ENCODE measurements at regions not wholly inside any gene's neighbourhood (a gene's known extent, or its start where the extent isn't known, plus 50 kb on each side); places are given as distances from the start of the nearest gene placed in this dataset.

GRCh38 chr7:94160719-94161435 lies 156.7 kb upstream of the BET1 start:
- DNase-seq (ENCODE audit: extremely low spot score, unreplicated experiment), result no peak
- Mint-ChIP-seq H3K27me3 (ENCODE audit: unreplicated experiment) (no peaks in the 10 kb centered on the region), H3K4me1 (ENCODE audit: unreplicated experiment) (peaks cover 13% of the 10 kb centered on the region)

GRCh38 chr7:94161476-94161875 lies 157.3 kb upstream of the BET1 start:
- Mint-ChIP-seq H3K27me3 (ENCODE audit: unreplicated experiment) (no peaks in the 10 kb centered on the region), H3K36me3 (ENCODE audit: unreplicated experiment) (no peaks in the 10 kb centered on the region), H3K9me3 (ENCODE audit: unreplicated experiment) (peaks cover 5% of the 10 kb centered on the region), H3K27ac (ENCODE audit: unreplicated experiment) (no peak overlapping the region), H3K4me1 (ENCODE audit: unreplicated experiment) (peaks cover 13% of the 10 kb centered on the region), H3K4me3 (ENCODE audit: unreplicated experiment) (no peak overlapping the region)
- no peak for TF ChIP-seq CTCF (IDR thresholded peaks at IDR 0.05)
- no peak for DNase-seq (ENCODE audit: extremely low spot score, unreplicated experiment)

More at GRCh38 chr7:94160719-94161435, 156.7 kb upstream of the BET1 start:
- Mint-ChIP-seq H3K27ac (ENCODE audit: unreplicated experiment) (no peak overlapping the region), H3K9me3 (ENCODE audit: unreplicated experiment) (peaks cover 5% of the 10 kb centered on the region), H3K4me3 (ENCODE audit: unreplicated experiment) (no peak overlapping the region), H3K36me3 (ENCODE audit: unreplicated experiment) (no peaks in the 10 kb centered on the region)
- no peak for TF ChIP-seq CTCF (IDR thresholded peaks at IDR 0.05)

DNA sequence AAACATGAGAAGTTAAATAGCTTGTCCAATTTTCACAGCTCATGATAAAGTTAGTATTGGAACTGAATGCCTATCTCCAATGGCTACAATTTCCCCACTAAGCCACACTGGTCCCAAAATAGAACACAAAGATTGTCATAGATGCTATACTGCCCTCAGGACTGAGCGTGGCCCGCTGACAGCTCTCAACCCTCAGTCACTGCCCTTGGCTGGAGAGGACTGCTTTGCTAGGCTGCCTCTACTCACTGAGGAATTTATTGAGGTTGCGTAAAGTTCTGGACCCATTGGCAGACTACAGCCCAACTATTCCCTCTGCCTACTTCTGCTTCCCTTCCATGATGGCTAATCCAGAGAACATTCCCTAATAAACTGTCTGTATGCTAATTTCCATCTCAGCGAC lies 165.5 kb upstream of the BET1 start:
- Mint-ChIP-seq H3K9me3 (ENCODE audit: unreplicated experiment) (peaks cover 5% of the 10 kb centered on the region), H3K4me1 (ENCODE audit: unreplicated experiment) (peaks cover under 1% of the 10 kb centered on the region), H3K36me3 (ENCODE audit: unreplicated experiment) (no peaks in the 10 kb centered on the region), H3K4me3 (ENCODE audit: unreplicated experiment) (no peak overlapping the region), H3K27ac (ENCODE audit: unreplicated experiment) (no peak overlapping the region), H3K27me3 (ENCODE audit: unreplicated experiment) (no peaks in the 10 kb centered on the region)
- no peak for TF ChIP-seq CTCF (IDR thresholded peaks at IDR 0.05)
- DNase-seq (ENCODE audit: extremely low spot score, unreplicated experiment), result no peak

DNA sequence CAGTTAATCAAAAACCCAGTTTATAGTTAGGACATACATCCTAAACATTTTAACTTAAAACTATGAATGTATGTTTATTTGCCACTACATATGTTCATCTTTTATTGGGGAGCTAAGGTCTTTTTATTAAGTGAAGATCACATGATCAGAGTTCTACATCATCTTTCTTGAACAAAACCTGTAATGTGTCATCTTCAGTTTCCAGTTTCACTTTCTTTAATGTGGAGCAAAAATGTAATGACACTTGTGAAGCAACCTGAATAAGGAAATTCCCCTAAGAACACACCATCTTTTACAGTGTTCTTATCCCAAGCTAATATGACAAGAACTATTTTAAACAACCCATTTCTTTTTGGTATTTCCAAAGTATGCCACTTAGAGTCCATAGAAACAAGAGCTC lies 166.7 kb upstream of the BET1 start:
- no peak for DNase-seq (ENCODE audit: extremely low spot score, unreplicated experiment)
- Mint-ChIP-seq H3K9me3 (ENCODE audit: unreplicated experiment) (no peaks in the 10 kb centered on the region), H3K4me1 (ENCODE audit: unreplicated experiment) (peaks cover 10% of the 10 kb centered on the region), H3K36me3 (ENCODE audit: unreplicated experiment) (no peaks in the 10 kb centered on the region), H3K27me3 (ENCODE audit: unreplicated experiment) (no peaks in the 10 kb centered on the region), H3K4me3 (ENCODE audit: unreplicated experiment) (no peak overlapping the region), H3K27ac (ENCODE audit: unreplicated experiment) (no peak overlapping the region)
- TF ChIP-seq CTCF (IDR thresholded peaks at IDR 0.05), result no peak

DNA sequence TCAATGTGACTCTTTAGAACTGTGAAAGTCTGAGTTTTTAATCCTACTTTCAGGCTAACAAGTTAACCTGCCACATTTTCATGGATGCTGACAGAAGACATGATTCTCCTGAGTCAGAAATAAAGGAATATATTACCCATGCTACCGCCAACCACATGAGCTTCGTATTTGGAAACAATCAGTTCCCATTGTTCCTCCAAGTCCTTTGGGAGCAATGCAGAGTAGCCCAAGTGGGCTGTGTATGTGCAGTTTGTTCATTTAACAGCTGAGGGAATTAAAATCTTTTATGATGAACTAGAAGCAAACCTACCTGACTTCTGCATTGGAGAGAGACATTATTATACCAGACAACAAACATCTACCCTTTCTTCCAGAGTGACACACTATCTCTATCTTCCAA lies 169.3 kb upstream of the BET1 start:
- no peaks in the 10 kb centered on the region for H3K27me3 Mint-ChIP-seq (ENCODE audit: unreplicated experiment)
- peaks cover 4% of the 10 kb centered on the region for H3K36me3 Mint-ChIP-seq (ENCODE audit: unreplicated experiment)
- H3K27ac Mint-ChIP-seq (ENCODE audit: unreplicated experiment), result no peak overlapping the region
- H3K4me3 Mint-ChIP-seq (ENCODE audit: unreplicated experiment), result no peak overlapping the region
- peaks cover 5% of the 10 kb centered on the region for H3K9me3 Mint-ChIP-seq (ENCODE audit: unreplicated experiment)
- no peak for TF ChIP-seq CTCF (IDR thresholded peaks at IDR 0.05)
- H3K4me1 Mint-ChIP-seq (ENCODE audit: unreplicated experiment), result peaks cover 25% of the 10 kb centered on the region
- no peak for DNase-seq (ENCODE audit: extremely low spot score, unreplicated experiment)

Measured in osteocyte (in vitro differentiated cells).